CD4-positive, CD25-positive, alpha-beta regulatory T cell (primary cell): ENCODE measurements at regions not wholly inside any gene's neighbourhood (a gene's known extent, or its start where the extent isn't known, plus 50 kb on each side); places are given as distances from the start of the nearest gene placed in this dataset.
"Not testable (repeated sequence)": the region's sequence is repeated elsewhere in the genome, so short reads cannot be mapped to it uniquely, and the experiment has no call there.

Source experiments
- ATAC-seq, 2 donors: fragments of 150-1000 bp; cut with Tn5 transposase; one replicate each; pipeline ENCODE4 v1.10.0; 2021; ENCODE audit warnings: low read depth in 2 of 2, moderate number of reproducible peaks in 2 of 2, moderate library complexity in 1 of 2
- DNase-seq, 3 donors: peaks; one replicate each; pipeline versions ENCODE4 v3.0.0 to v3.0.0-alpha.2; 2012 to 2022; ENCODE audit warnings: mixed read lengths in 1 of 3
- H3K27ac ChIP-seq: one replicate; pipeline ENCODE4 v1.7.0; 2013; ENCODE audit warnings: mild to moderate bottlenecking, low read length; ENCODE audit not compliant: insufficient read depth, poor library complexity, severe bottlenecking
- H3K27me3 ChIP-seq: one replicate; pipeline ENCODE4 v1.7.0; 2013; ENCODE audit warnings: low read length; ENCODE audit not compliant: control insufficient read depth, insufficient read depth
- H3K36me3 ChIP-seq: one replicate; pipeline ENCODE4 v1.7.0; 2013; ENCODE audit warnings: mild to moderate bottlenecking, low read length, moderate library complexity; ENCODE audit not compliant: control insufficient read depth, insufficient read depth
- H3K4me1 ChIP-seq: 2 replicates; pipeline ENCODE4 v1.7.0; 2013; ENCODE audit warnings: mild to moderate bottlenecking, low read length; ENCODE audit not compliant: insufficient read depth, control insufficient read depth, poor library complexity, severe bottlenecking
- H3K4me3 ChIP-seq: one replicate; pipeline ENCODE4 v1.7.0; 2013; ENCODE audit warnings: low read depth, mild to moderate bottlenecking, low read length, moderate library complexity
- H3K9me3 ChIP-seq, 2 experiments: 1 replicate in 1 of 2; 2 replicates in 1 of 2; pipeline ENCODE4 v1.7.0; 2013; ENCODE audit warnings: low read length in 2 of 2, mild to moderate bottlenecking in 1 of 2, moderate library complexity in 1 of 2; ENCODE audit not compliant: control insufficient read depth in 2 of 2
- H3K27ac Mint-ChIP-seq, 3 donors: one replicate each; pipeline ENCODE4 v1.8.0; 2020 to 2022; ENCODE audit warnings: mild to moderate bottlenecking in 3 of 3, mixed read lengths in 3 of 3, moderate library complexity in 2 of 3
- H3K27me3 Mint-ChIP-seq: one replicate; pipeline ENCODE4 v1.8.0; 2022; ENCODE audit warnings: mild to moderate bottlenecking, mixed read lengths
- H3K36me3 Mint-ChIP-seq: one replicate; pipeline ENCODE4 v1.8.0; 2020; ENCODE audit warnings: mixed read lengths
- H3K4me1 Mint-ChIP-seq, 4 donors: one replicate each; pipeline ENCODE4 v1.8.0; 2020 to 2022; ENCODE audit warnings: mixed read lengths in 4 of 4, mild to moderate bottlenecking in 1 of 4
- H3K4me3 Mint-ChIP-seq, 4 donors: one replicate each; pipeline ENCODE4 v1.8.0; 2020 to 2022; ENCODE audit warnings: mild to moderate bottlenecking in 4 of 4, mixed read lengths in 4 of 4, moderate library complexity in 3 of 4
- H3K9me3 Mint-ChIP-seq, 7 donors: one replicate each; pipeline ENCODE4 v1.8.0; 2020 to 2022; ENCODE audit warnings: mixed read lengths in 7 of 7, mild to moderate bottlenecking in 3 of 7, moderate library complexity in 2 of 7

- not testable (repeated sequence) for DNase-seq, H3K27me3 Mint-ChIP-seq, H3K4me1 Mint-ChIP-seq, H3K9me3 ChIP-seq, ATAC-seq, H3K27ac Mint-ChIP-seq, H3K27ac ChIP-seq, H3K4me1 ChIP-seq, H3K27me3 ChIP-seq, H3K4me3 Mint-ChIP-seq, H3K36me3 Mint-ChIP-seq, H3K9me3 Mint-ChIP-seq, H3K36me3 ChIP-seq, H3K4me3 ChIP-seq
Measured at GRCh38 chr2:150796236-150796635, 308.8 kb upstream of the RND3 start.

- no peaks in the 10 kb centered on the region for H3K36me3 Mint-ChIP-seq
- no peaks in the 10 kb centered on the region for H3K27me3 ChIP-seq
- H3K9me3 ChIP-seq, result no peaks in the 10 kb centered on the region
- ATAC-seq, result no peak
- no peaks in the 10 kb centered on the region for H3K27me3 Mint-ChIP-seq
- H3K36me3 ChIP-seq, result no peaks in the 10 kb centered on the region
- no peaks in the 10 kb centered on the region for H3K4me1 Mint-ChIP-seq
- no peak overlapping the region for H3K4me3 Mint-ChIP-seq
- H3K9me3 Mint-ChIP-seq, result peaks cover 0 to 6% (median 2%) of the 10 kb centered on the region in 7 donors
- no peak overlapping the region for H3K27ac Mint-ChIP-seq
- no peak overlapping the region for H3K4me3 ChIP-seq
- no peaks in the 10 kb centered on the region for H3K4me1 ChIP-seq
- H3K27ac ChIP-seq, result no peak overlapping the region
- DNase-seq, result no peak
Measured at GRCh38 chr2:150792780-150793300, 305.4 kb upstream of the RND3 start.

- no peaks in the 10 kb centered on the region for H3K36me3 ChIP-seq
- Mint-ChIP-seq H3K4me3 (no peak overlapping the region), H3K36me3 (no peaks in the 10 kb centered on the region), H3K27me3 (no peaks in the 10 kb centered on the region), H3K4me1 (no peaks in the 10 kb centered on the region), H3K9me3 (peaks cover 0 to 6% (median 2%) of the 10 kb centered on the region in 7 donors), H3K27ac (no peak overlapping the region)
- no peak overlapping the region for H3K4me3 ChIP-seq
- no peaks in the 10 kb centered on the region for H3K9me3 ChIP-seq
- no peaks in the 10 kb centered on the region for H3K27me3 ChIP-seq
- H3K4me1 ChIP-seq, result no peaks in the 10 kb centered on the region
- H3K27ac ChIP-seq, result no peak overlapping the region
- no peak for DNase-seq
- ATAC-seq, result no peak
Measured at GRCh38 chr2:150791567-150791966, 304.1 kb upstream of the RND3 start.

GRCh38 chr2:150789376-150789905, 302.0 kb upstream of the RND3 start:
- DNase-seq, result no peak
- H3K4me3 Mint-ChIP-seq, result no peak overlapping the region
- no peak for ATAC-seq
- H3K9me3 ChIP-seq, result no peaks in the 10 kb centered on the region
- no peaks in the 10 kb centered on the region for H3K36me3 Mint-ChIP-seq
- no peaks in the 10 kb centered on the region for H3K4me1 Mint-ChIP-seq
- H3K27me3 ChIP-seq, result no peaks in the 10 kb centered on the region
- H3K4me1 ChIP-seq, result no peaks in the 10 kb centered on the region
- H3K27me3 Mint-ChIP-seq, result no peaks in the 10 kb centered on the region
- H3K36me3 ChIP-seq, result no peaks in the 10 kb centered on the region
- no peak overlapping the region for H3K27ac Mint-ChIP-seq
- no peak overlapping the region for H3K4me3 ChIP-seq
- peaks cover 0 to 3% (median 0%) of the 10 kb centered on the region in 7 donors for H3K9me3 Mint-ChIP-seq
- no peak overlapping the region for H3K27ac ChIP-seq

GRCh38 chr2:150788426-150789140, 301.1 kb upstream of the RND3 start:
- no peaks in the 10 kb centered on the region for H3K36me3 ChIP-seq
- no peaks in the 10 kb centered on the region for H3K4me1 ChIP-seq
- DNase-seq, result no peak
- H3K27ac ChIP-seq, result no peak overlapping the region
- no peaks in the 10 kb centered on the region for H3K4me1 Mint-ChIP-seq
- H3K27me3 Mint-ChIP-seq, result peaks cover 4% of the 10 kb centered on the region
- no peaks in the 10 kb centered on the region for H3K36me3 Mint-ChIP-seq
- H3K27me3 ChIP-seq, result no peaks in the 10 kb centered on the region
- no peak for ATAC-seq
- H3K9me3 Mint-ChIP-seq, result peaks cover 0 to 3% (median 0%) of the 10 kb centered on the region in 7 donors
- no peak overlapping the region for H3K27ac Mint-ChIP-seq
- no peaks in the 10 kb centered on the region for H3K9me3 ChIP-seq
- H3K4me3 Mint-ChIP-seq, result no peak overlapping the region
- H3K4me3 ChIP-seq, result no peak overlapping the region

- peak overlapping the region in 1 of 4 donors; percentile 80 for H3K4me3 Mint-ChIP-seq
- H3K4me3 ChIP-seq, result no peak overlapping the region
- no peak for ATAC-seq
- no peak overlapping the region for H3K27ac ChIP-seq
- H3K36me3 Mint-ChIP-seq, result no peaks in the 10 kb centered on the region
- no peaks in the 10 kb centered on the region for H3K4me1 ChIP-seq
- DNase-seq, result no peak
- peaks cover 6% of the 10 kb centered on the region for H3K27me3 Mint-ChIP-seq
- H3K27me3 ChIP-seq, result no peaks in the 10 kb centered on the region
- no peaks in the 10 kb centered on the region for H3K9me3 ChIP-seq
- H3K9me3 Mint-ChIP-seq, result peaks cover 0 to 3% (median 0%) of the 10 kb centered on the region in 7 donors
- no peak overlapping the region for H3K27ac Mint-ChIP-seq
- no peaks in the 10 kb centered on the region for H3K4me1 Mint-ChIP-seq
- no peaks in the 10 kb centered on the region for H3K36me3 ChIP-seq
Measured at GRCh38 chr2:150787353-150788093, 300.1 kb upstream of the RND3 start.

GRCh38 chr2:150784389-150784788, 296.9 kb upstream of the RND3 start:
- Histone ChIP-seq H3K27me3 (no peaks in the 10 kb centered on the region), H3K4me3 (no peak overlapping the region)
- no peaks in the 10 kb centered on the region for H3K36me3 Mint-ChIP-seq

More at GRCh38 chr2:150784389-150784788, 296.9 kb upstream of the RND3 start:
- Histone ChIP-seq H3K4me1 (no peaks in the 10 kb centered on the region), H3K9me3 (no peaks in the 10 kb centered on the region), H3K36me3 (no peaks in the 10 kb centered on the region), H3K27ac (no peak overlapping the region)
- no peaks in the 10 kb centered on the region for H3K4me1 Mint-ChIP-seq
- no peak overlapping the region for H3K4me3 Mint-ChIP-seq
- ATAC-seq (no peak), DNase-seq (no peak)
- H3K9me3 Mint-ChIP-seq, result no peaks in the 10 kb centered on the region
- H3K27me3 Mint-ChIP-seq, result peaks cover 6% of the 10 kb centered on the region
- H3K27ac Mint-ChIP-seq, result no peak overlapping the region
